ENCODE measurements at regions not wholly inside any gene's neighbourhood (a gene's known extent, or its start where the extent isn't known, plus 50 kb on each side); places are given as distances from the start of the nearest gene placed in this dataset.

- TF ChIP-seq FOXP4 (CRISPR knock-in tag; IDR thresholded peaks at IDR 0.05) (no peak), SMAD4 (CRISPR knock-in tag; IDR thresholded peaks at IDR 0.05) (no peak), NR1H2 (CRISPR knock-in tag; IDR thresholded peaks at IDR 0.05) (no peak), IRF2 (CRISPR knock-in tag; IDR thresholded peaks at IDR 0.05; ENCODE audit: borderline replicate concordance, low read depth) (no peak), TCF7 (CRISPR knock-in tag; IDR thresholded peaks at IDR 0.05; ENCODE audit: low read depth) (no peak), CREB1 (CRISPR knock-in tag; IDR thresholded peaks at IDR 0.05) (no peak), PRRX2 (CRISPR knock-in tag; IDR thresholded peaks at IDR 0.05) (no peak)
Observed at GRCh38 chr7:22572292-22572691, 72.3 kb upstream of the STEAP1B start (continued).

- TF ChIP-seq ESRRA (CRISPR knock-in tag; IDR thresholded peaks at IDR 0.05; ENCODE audit: borderline replicate concordance) (no peak), TCF7 (CRISPR knock-in tag; IDR thresholded peaks at IDR 0.05; ENCODE audit: low read depth) (no peak), ELF4 (CRISPR knock-in tag; IDR thresholded peaks at IDR 0.05; ENCODE audit: low read depth) (no peak), NFYB (CRISPR knock-in tag; conservative IDR thresholded peaks at IDR 0.05; ENCODE audit: low read depth) (no peak), NR1H2 (CRISPR knock-in tag; IDR thresholded peaks at IDR 0.05) (no peak), TEAD4 (CRISPR knock-in tag; IDR thresholded peaks at IDR 0.05) (no peak), ZNF423 (CRISPR knock-in tag; IDR thresholded peaks at IDR 0.05) (no peak)
- H3K36me3 Mint-ChIP-seq = no peaks in the 10 kb centered on the region
- no peak overlapping the region for H3K27ac Mint-ChIP-seq
- POLR2A ChIA-PET = no interaction called here
- H3K27me3 Mint-ChIP-seq (ENCODE audit: low read depth) = no peaks in the 10 kb centered on the region; the same call in 1 of the 2 replicates
- H3K4me3 Mint-ChIP-seq = no peak overlapping the region
- H3K9me3 Mint-ChIP-seq = peaks cover 7% of the 10 kb centered on the region; the same call in 1 of the 2 replicates
- no peaks in the 10 kb centered on the region for H3K4me1 Mint-ChIP-seq
- no peak for ATAC-seq
- CTCF ChIA-PET = no interaction called here
- DNase-seq (ENCODE audit: low spot score) = no peak
Observed at GRCh38 chr7:22571766-22572165, 71.8 kb upstream of the STEAP1B start.

GRCh38 chr7:22569586-22570321, 69.8 kb upstream of the STEAP1B start:
- Mint-ChIP-seq H3K36me3 (no peaks in the 10 kb centered on the region), H3K27ac (no peak overlapping the region), H3K27me3 (ENCODE audit: low read depth) (no peaks in the 10 kb centered on the region), H3K4me1 (peaks cover 16% of the 10 kb centered on the region), H3K9me3 (peaks cover 7% of the 10 kb centered on the region; the same call in 1 of the 2 replicates), H3K4me3 (no peak overlapping the region)
- no peak for ATAC-seq
- POLR2A ChIA-PET = no interaction called here
- CTCF ChIA-PET = no interaction called here
- DNase-seq (ENCODE audit: low spot score) = no peak
- TF ChIP-seq PREB (CRISPR knock-in tag; IDR thresholded peaks at IDR 0.05; ENCODE audit: borderline replicate concordance) (no peak), ERG (CRISPR knock-in tag; IDR thresholded peaks at IDR 0.05) (no peak), ESRRA (CRISPR knock-in tag; IDR thresholded peaks at IDR 0.05; ENCODE audit: borderline replicate concordance) (no peak), TCF7 (CRISPR knock-in tag; IDR thresholded peaks at IDR 0.05; ENCODE audit: low read depth) (no peak), ELF4 (CRISPR knock-in tag; IDR thresholded peaks at IDR 0.05; ENCODE audit: low read depth) (no peak), ZNF281 (CRISPR knock-in tag; IDR thresholded peaks at IDR 0.05) (no peak), EMX1 (CRISPR knock-in tag; IDR thresholded peaks at IDR 0.05) (no peak), ZNF416 (CRISPR knock-in tag; IDR thresholded peaks at IDR 0.05) (no peak), MLX (CRISPR knock-in tag; IDR thresholded peaks at IDR 0.05) (no peak), SMAD4 (CRISPR knock-in tag; IDR thresholded peaks at IDR 0.05) (no peak), MYBL2 (CRISPR knock-in tag; IDR thresholded peaks at IDR 0.05) (no peak), ATF6 (CRISPR knock-in tag; IDR thresholded peaks at IDR 0.05) (no peak), TEAD1 (CRISPR knock-in tag; IDR thresholded peaks at IDR 0.05) (no peak)

Measured in WTC11 (cell line).